HEK293 (cell line): ENCODE measurements at regions not wholly inside any gene's neighbourhood (a gene's known extent, or its start where the extent isn't known, plus 50 kb on each side); places are given as distances from the start of the nearest gene placed in this dataset.
"Not testable (repeated sequence)": the region's sequence is repeated elsewhere in the genome, so short reads cannot be mapped to it uniquely, and the experiment has no call there.

ENCODE experiments used
- CTCF ChIA-PET: fragments of 350-600 bp; formaldehyde crosslinking; extraction: SDS; loops from one replicate; lab custom pipeline; 2021; ENCODE audit warnings: antibody characterized with exemption; lab: Yijun Ruan, JAX
- POLR2A ChIA-PET: fragments of 300-600 bp; formaldehyde crosslinking; extraction: SDS; loops from one replicate; lab custom pipeline; 2020; ENCODE audit warnings: antibody characterized with exemption, inconsistent platforms; lab: Yijun Ruan, JAX
- H3K27ac ChIP-seq: fragments of 200-500 bp; sonication (Bioruptor generic); 2 replicates; pipeline ENCODE4 v1.5.1; 2014; ENCODE audit warnings: low read depth, low read length, control low read depth, inconsistent platforms; ENCODE audit errors: extremely low read depth
- H3K36me3 ChIP-seq, 2 experiments: fragments of 200-500 bp in 1 of 2; sonication (Bioruptor generic) in 1 of 2; 1 replicate in 1 of 2; 2 replicates in 1 of 2; pipeline ENCODE4 v1.5.1; 2014 to 2017; ENCODE audit warnings: inconsistent platforms in 2 of 2, low read length in 2 of 2; ENCODE audit not compliant: control insufficient read depth in 2 of 2, insufficient read depth in 1 of 2
- H3K4me1 ChIP-seq: fragments of 200-500 bp; sonication (Bioruptor generic); 2 replicates; pipeline ENCODE4 v1.5.1; 2014; ENCODE audit warnings: mild to moderate bottlenecking, low read length, inconsistent platforms; ENCODE audit not compliant: control insufficient read depth, insufficient read depth
- H3K4me3 ChIP-seq: 2 replicates; pipeline ENCODE4 v1.5.1; 2011; ENCODE audit warnings: low read depth, mild to moderate bottlenecking, control low read depth, low read length, moderate library complexity
- H3K9me3 ChIP-seq: fragments of 200-500 bp; sonication (Bioruptor generic); 2 replicates; pipeline ENCODE4 v1.5.1; 2014; ENCODE audit warnings: low read depth, low read length, inconsistent platforms; ENCODE audit not compliant: control insufficient read depth, insufficient read depth
- EGR2 ChIP-seq: fragments of 450-650 bp; formaldehyde crosslinking; IDR thresholded peaks from 2 replicates; pipeline ENCODE4 v1.5.1; 2016; ENCODE audit warnings: low read depth, missing biosample characterization, missing genetic modification characterization
- GLIS2 ChIP-seq: fragments of 450-650 bp; formaldehyde crosslinking; IDR thresholded peaks from 2 replicates; pipeline ENCODE4 v1.5.1; 2016; ENCODE audit warnings: missing biosample characterization, missing genetic modification characterization
- KLF1 ChIP-seq: fragments of 450-650 bp; formaldehyde crosslinking; IDR thresholded peaks from 2 replicates; pipeline ENCODE4 v1.5.1; 2016; ENCODE audit warnings: missing biosample characterization, missing genetic modification characterization
- KLF10 ChIP-seq: fragments of 450-650 bp; IDR thresholded peaks from 2 replicates; pipeline ENCODE4 v1.5.1; 2018; ENCODE audit warnings: missing biosample characterization, mild to moderate bottlenecking, missing genetic modification characterization
- KLF9 ChIP-seq: fragments of 450-650 bp; formaldehyde crosslinking; IDR thresholded peaks from 2 replicates; pipeline ENCODE4 v1.5.1; 2016; ENCODE audit warnings: missing biosample characterization, missing genetic modification characterization, low read depth
- SALL2 ChIP-seq: fragments of 450-650 bp; formaldehyde crosslinking; IDR thresholded peaks from 2 replicates; pipeline ENCODE4 v1.5.0; 2017; ENCODE audit warnings: missing biosample characterization, mild to moderate bottlenecking, missing genetic modification characterization, borderline replicate concordance
- SCRT2 ChIP-seq: fragments of 450-650 bp; formaldehyde crosslinking; IDR thresholded peaks from 2 replicates; pipeline ENCODE4 v1.5.1; 2016; ENCODE audit warnings: missing biosample characterization, missing genetic modification characterization
- SETDB1 ChIP-seq: IDR thresholded peaks from one replicate; pipeline ENCODE4 v1.6.1; 2017; ENCODE audit warnings: mild to moderate bottlenecking, low read length, moderate library complexity, mixed read lengths; ENCODE audit not compliant: insufficient read length
- ZBTB48 ChIP-seq: fragments of 450-650 bp; formaldehyde crosslinking; IDR thresholded peaks from 2 replicates; pipeline ENCODE4 v1.5.1; 2016; ENCODE audit warnings: missing biosample characterization, missing genetic modification characterization
- ZFHX2 ChIP-seq: fragments of 450-650 bp; formaldehyde crosslinking; conservative IDR thresholded peaks from 2 replicates; pipeline ENCODE4 v1.5.1; 2016; ENCODE audit warnings: missing biosample characterization, missing genetic modification characterization
- ZNF175 ChIP-seq: fragments of 450-650 bp; formaldehyde crosslinking; IDR thresholded peaks from 2 replicates; pipeline ENCODE4 v1.5.1; 2016; ENCODE audit warnings: missing biosample characterization, missing genetic modification characterization
- ZNF239 ChIP-seq: fragments of 450-650 bp; formaldehyde crosslinking; IDR thresholded peaks from 2 replicates; pipeline ENCODE4 v1.5.1; 2016; ENCODE audit warnings: missing biosample characterization, missing genetic modification characterization
- ZNF433 ChIP-seq: fragments of 450-650 bp; formaldehyde crosslinking; IDR thresholded peaks from 2 replicates; pipeline ENCODE4 v1.5.1; 2016; ENCODE audit warnings: missing biosample characterization, missing genetic modification characterization, low read depth
- ZNF473 ChIP-seq: fragments of 450-650 bp; formaldehyde crosslinking; IDR thresholded peaks from 2 replicates; pipeline ENCODE4 v1.5.1; 2017; ENCODE audit warnings: missing biosample characterization, missing genetic modification characterization
- ZNF621 ChIP-seq: fragments of 450-650 bp; formaldehyde crosslinking; IDR thresholded peaks from 2 replicates; pipeline ENCODE4 v1.5.1; 2017; ENCODE audit warnings: missing biosample characterization, missing genetic modification characterization
- ZNF777 ChIP-seq: fragments of 450-650 bp; formaldehyde crosslinking; IDR thresholded peaks from 2 replicates; pipeline ENCODE4 v1.5.1; 2017; ENCODE audit warnings: missing biosample characterization, missing genetic modification characterization, borderline replicate concordance
- ZSCAN23 ChIP-seq: fragments of 450-650 bp; formaldehyde crosslinking; IDR thresholded peaks from 2 replicates; pipeline ENCODE4 v1.5.1; 2016; ENCODE audit warnings: missing biosample characterization, missing genetic modification characterization
- ZSCAN30 ChIP-seq: fragments of 450-650 bp; IDR thresholded peaks from 2 replicates; pipeline ENCODE4 v1.5.1; 2018; ENCODE audit warnings: missing biosample characterization, mild to moderate bottlenecking, missing genetic modification characterization, moderate library complexity
- TF ChIP-seq, protein P1 (sequence below): fragments of 450-650 bp; formaldehyde crosslinking; IDR thresholded peaks from 2 replicates; pipeline ENCODE4 v1.5.1; 2016; ENCODE audit warnings: missing biosample characterization, missing genetic modification characterization
- TF ChIP-seq, protein P2 (sequence below): fragments of 450-650 bp; formaldehyde crosslinking; IDR thresholded peaks from 2 replicates; pipeline ENCODE4 v1.5.1; 2016; ENCODE audit warnings: missing biosample characterization, missing genetic modification characterization
- TF ChIP-seq, protein P3 (sequence below): fragments of 450-650 bp; formaldehyde crosslinking; IDR thresholded peaks from 2 replicates; pipeline ENCODE4 v1.5.1; 2017; ENCODE audit warnings: missing biosample characterization, missing genetic modification characterization
- TF ChIP-seq, protein P4 (sequence below): fragments of 450-650 bp; formaldehyde crosslinking; IDR thresholded peaks from 2 replicates; pipeline ENCODE4 v1.5.1; 2016; ENCODE audit warnings: missing biosample characterization, missing genetic modification characterization
- TF ChIP-seq, protein P5 (sequence below): fragments of 450-650 bp; formaldehyde crosslinking; IDR thresholded peaks from 2 replicates; pipeline ENCODE4 v1.5.1; 2017; ENCODE audit warnings: missing biosample characterization, missing genetic modification characterization
- TF ChIP-seq, protein P6 (sequence below): fragments of 450-650 bp; formaldehyde crosslinking; IDR thresholded peaks from 2 replicates; pipeline ENCODE4 v1.5.1; 2017; ENCODE audit warnings: missing biosample characterization, missing genetic modification characterization

DNA sequence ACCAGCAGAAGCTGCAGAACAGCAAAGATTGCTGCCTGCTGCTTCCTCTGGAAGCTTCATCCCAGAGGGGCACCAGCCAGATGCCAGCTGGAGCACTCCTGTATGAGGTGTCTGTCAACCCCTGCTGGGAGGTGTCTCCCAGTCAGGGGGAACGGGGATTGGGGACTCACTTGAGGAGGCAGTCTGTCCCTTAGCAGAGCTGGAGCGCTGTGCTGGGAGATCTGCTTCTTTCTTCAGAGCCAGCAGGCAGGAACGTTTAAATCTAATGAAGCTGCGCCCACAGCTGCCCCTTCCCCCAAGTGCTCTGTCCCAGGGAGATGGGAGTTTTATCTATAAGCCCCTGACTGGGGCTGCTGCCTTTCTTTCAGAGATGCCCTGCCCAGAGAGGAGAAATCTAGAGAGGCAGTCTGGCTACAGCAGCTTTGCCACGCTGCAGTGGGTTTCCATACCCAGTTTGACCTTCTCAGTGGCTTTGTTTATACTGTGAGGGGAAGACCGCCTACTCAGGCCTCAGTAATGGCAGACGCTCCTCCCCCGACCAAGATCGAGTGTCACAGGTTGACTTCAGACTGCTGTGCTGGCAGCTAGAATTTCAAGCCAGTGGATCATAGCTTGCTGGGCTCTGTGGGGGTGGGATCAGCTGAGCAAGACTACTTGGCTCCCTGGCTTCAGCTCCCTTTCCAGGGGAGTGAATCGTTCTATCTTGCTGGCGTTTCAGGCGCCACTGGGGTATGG is 1105.7 kb downstream of the STPG2 start:
- H3K27ac ChIP-seq, H3K4me3 ChIP-seq, H3K4me1 ChIP-seq, H3K9me3 ChIP-seq, H3K36me3 ChIP-seq, CTCF ChIA-PET, POLR2A ChIA-PET: not testable (repeated sequence)
- peak; percentile 47 for TF ChIP-seq EGR2 (tag by site-specific recombination)
- peak; percentile 45 for TF ChIP-seq ZFHX2

DNA sequence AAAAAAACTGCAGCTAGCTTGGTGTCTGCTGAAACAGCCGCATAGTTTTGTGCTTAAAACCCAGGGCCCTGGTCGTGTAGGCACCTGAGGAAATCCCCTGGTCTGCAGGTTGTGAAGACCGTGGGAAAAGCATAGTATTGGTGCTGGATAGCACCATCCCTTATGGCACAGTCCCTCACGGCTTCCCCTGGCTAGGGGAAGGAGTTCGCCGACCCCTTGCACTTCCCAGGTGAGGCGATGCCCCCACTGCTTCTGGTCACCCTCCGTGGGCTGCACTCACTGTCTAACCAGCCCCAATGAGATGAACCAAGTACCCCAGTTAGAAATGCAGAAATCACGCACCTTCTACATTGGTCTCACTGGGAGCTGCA is 1105.1 kb downstream of the STPG2 start:
- TF ChIP-seq SETDB1, result no peak
- no peak for TF ChIP-seq ZNF777
- TF ChIP-seq SCRT2 (tag by site-specific recombination), result no peak
- no peak for TF ChIP-seq ZSCAN23 (tag by site-specific recombination)
- TF ChIP-seq, protein P1, sequence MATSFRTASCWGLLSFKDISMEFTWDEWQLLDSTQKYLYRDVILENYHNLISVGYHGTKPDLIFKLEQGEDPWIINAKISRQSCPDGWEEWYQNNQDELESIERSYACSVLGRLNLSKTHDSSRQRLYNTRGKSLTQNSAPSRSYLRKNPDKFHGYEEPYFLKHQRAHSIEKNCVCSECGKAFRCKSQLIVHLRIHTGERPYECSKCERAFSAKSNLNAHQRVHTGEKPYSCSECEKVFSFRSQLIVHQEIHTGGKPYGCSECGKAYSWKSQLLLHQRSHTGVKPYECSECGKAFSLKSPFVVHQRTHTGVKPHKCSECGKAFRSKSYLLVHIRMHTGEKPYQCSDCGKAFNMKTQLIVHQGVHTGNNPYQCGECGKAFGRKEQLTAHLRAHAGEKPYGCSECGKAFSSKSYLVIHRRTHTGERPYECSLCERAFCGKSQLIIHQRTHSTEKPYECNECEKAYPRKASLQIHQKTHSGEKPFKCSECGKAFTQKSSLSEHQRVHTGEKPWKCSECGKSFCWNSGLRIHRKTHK (tag by site-specific recombination), result no peak
- TF ChIP-seq KLF1 (tag by site-specific recombination), result no peak
- no peak for TF ChIP-seq ZSCAN30 (tag by site-specific recombination)
- TF ChIP-seq, protein P2, sequence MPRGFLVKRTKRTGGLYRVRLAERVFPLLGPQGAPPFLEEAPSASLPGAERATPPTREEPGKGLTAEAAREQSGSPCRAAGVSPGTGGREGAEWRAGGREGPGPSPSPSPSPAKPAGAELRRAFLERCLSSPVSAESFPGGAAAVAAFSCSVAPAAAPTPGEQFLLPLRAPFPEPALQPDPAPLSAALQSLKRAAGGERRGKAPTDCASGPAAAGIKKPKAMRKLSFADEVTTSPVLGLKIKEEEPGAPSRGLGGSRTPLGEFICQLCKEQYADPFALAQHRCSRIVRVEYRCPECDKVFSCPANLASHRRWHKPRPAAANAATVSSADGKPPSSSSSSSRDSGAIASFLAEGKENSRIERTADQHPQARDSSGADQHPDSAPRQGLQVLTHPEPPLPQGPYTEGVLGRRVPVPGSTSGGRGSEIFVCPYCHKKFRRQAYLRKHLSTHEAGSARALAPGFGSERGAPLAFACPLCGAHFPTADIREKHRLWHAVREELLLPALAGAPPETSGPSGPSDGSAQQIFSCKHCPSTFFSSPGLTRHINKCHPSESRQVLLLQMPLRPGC (tag by site-specific recombination), result no peak
- no peak for TF ChIP-seq ZNF621 (tag by site-specific recombination)
- TF ChIP-seq ZNF175 (tag by site-specific recombination), result no peak
- no peak for TF ChIP-seq ZNF473
- no peak for TF ChIP-seq KLF9 (tag by site-specific recombination)
- no peak for TF ChIP-seq ZBTB48
- TF ChIP-seq, all 188 proteins: peak for 0
- Histone ChIP-seq H3K36me3 (no peaks in the 10 kb centered on the region), H3K27ac (no peak overlapping the region), H3K4me1 (no peaks in the 10 kb centered on the region), H3K4me3 (no peak overlapping the region), H3K9me3 (no peaks in the 10 kb centered on the region)
- CTCF ChIA-PET, result no interaction called here
- POLR2A ChIA-PET, result no interaction called here

DNA sequence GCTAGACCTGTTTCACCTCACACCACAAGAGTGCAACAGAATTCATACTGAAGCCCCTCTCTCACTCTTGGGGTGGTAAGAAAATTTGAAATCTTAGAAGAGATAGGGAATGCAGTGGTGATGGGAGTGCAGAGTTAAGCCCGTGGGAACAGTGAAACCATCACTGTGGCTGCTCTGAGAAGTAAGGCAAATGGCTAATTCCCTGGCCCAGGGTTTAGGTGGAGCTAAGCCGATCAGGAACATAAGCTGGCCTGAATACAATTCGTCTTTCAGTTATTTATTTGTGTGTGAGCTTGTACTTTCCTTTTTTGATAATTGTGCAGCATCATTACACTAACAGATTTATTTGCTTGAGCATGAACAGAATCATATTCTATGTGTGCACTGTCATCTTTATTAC is 1070.6 kb downstream of the STPG2 start:
- CTCF ChIA-PET, result no interaction called here
- Histone ChIP-seq H3K27ac (no peak overlapping the region), H3K9me3 (no peaks in the 10 kb centered on the region), H3K4me3 (no peak overlapping the region), H3K36me3 (no peaks in the 10 kb centered on the region), H3K4me1 (no peaks in the 10 kb centered on the region)
- POLR2A ChIA-PET, result no interaction called here
- TF ChIP-seq KLF10 (no peak), ZNF433 (tag by site-specific recombination) (no peak), ZNF621 (tag by site-specific recombination) (no peak), GLIS2 (tag by site-specific recombination) (no peak), SALL2 (tag by site-specific recombination) (no peak), ZNF473 (no peak), ZNF239 (tag by site-specific recombination) (no peak)
- TF ChIP-seq, protein P3, sequence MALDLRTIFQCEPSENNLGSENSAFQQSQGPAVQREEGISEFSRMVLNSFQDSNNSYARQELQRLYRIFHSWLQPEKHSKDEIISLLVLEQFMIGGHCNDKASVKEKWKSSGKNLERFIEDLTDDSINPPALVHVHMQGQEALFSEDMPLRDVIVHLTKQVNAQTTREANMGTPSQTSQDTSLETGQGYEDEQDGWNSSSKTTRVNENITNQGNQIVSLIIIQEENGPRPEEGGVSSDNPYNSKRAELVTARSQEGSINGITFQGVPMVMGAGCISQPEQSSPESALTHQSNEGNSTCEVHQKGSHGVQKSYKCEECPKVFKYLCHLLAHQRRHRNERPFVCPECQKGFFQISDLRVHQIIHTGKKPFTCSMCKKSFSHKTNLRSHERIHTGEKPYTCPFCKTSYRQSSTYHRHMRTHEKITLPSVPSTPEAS (tag by site-specific recombination), result no peak
- TF ChIP-seq, protein P4, sequence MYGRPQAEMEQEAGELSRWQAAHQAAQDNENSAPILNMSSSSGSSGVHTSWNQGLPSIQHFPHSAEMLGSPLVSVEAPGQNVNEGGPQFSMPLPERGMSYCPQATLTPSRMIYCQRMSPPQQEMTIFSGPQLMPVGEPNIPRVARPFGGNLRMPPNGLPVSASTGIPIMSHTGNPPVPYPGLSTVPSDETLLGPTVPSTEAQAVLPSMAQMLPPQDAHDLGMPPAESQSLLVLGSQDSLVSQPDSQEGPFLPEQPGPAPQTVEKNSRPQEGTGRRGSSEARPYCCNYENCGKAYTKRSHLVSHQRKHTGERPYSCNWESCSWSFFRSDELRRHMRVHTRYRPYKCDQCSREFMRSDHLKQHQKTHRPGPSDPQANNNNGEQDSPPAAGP, result no peak
- TF ChIP-seq, protein P5, sequence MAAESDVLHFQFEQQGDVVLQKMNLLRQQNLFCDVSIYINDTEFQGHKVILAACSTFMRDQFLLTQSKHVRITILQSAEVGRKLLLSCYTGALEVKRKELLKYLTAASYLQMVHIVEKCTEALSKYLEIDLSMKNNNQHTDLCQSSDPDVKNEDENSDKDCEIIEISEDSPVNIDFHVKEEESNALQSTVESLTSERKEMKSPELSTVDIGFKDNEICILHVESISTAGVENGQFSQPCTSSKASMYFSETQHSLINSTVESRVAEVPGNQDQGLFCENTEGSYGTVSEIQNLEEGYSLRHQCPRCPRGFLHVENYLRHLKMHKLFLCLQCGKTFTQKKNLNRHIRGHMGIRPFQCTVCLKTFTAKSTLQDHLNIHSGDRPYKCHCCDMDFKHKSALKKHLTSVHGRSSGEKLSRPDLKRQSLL, result no peak
- TF ChIP-seq, protein P6, sequence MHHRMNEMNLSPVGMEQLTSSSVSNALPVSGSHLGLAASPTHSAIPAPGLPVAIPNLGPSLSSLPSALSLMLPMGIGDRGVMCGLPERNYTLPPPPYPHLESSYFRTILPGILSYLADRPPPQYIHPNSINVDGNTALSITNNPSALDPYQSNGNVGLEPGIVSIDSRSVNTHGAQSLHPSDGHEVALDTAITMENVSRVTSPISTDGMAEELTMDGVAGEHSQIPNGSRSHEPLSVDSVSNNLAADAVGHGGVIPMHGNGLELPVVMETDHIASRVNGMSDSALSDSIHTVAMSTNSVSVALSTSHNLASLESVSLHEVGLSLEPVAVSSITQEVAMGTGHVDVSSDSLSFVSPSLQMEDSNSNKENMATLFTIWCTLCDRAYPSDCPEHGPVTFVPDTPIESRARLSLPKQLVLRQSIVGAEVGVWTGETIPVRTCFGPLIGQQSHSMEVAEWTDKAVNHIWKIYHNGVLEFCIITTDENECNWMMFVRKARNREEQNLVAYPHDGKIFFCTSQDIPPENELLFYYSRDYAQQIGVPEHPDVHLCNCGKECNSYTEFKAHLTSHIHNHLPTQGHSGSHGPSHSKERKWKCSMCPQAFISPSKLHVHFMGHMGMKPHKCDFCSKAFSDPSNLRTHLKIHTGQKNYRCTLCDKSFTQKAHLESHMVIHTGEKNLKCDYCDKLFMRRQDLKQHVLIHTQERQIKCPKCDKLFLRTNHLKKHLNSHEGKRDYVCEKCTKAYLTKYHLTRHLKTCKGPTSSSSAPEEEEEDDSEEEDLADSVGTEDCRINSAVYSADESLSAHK (tag by site-specific recombination), result no peak
